B cell (primary cell): ENCODE measurements at regions not wholly inside any gene's neighbourhood (a gene's known extent, or its start where the extent isn't known, plus 50 kb on each side); places are given as distances from the start of the nearest gene placed in this dataset.

ENCODE experiments used
- EZH2 ChIP-seq: IDR thresholded peaks from 2 replicates; pipeline ENCODE4 v1.6.1; 2012; ENCODE audit warnings: borderline replicate concordance, low read depth, mild to moderate bottlenecking, moderate library complexity, low read length; ENCODE audit not compliant: insufficient read depth, poor library complexity, severe bottlenecking
- TF ChIP-seq, protein P1 (sequence below): fragments of 200-600 bp; IDR thresholded peaks from one replicate; pipeline ENCODE4 v1.8.0; 2022; ENCODE audit warnings: antibody characterized with exemption, mild to moderate bottlenecking

DNA sequence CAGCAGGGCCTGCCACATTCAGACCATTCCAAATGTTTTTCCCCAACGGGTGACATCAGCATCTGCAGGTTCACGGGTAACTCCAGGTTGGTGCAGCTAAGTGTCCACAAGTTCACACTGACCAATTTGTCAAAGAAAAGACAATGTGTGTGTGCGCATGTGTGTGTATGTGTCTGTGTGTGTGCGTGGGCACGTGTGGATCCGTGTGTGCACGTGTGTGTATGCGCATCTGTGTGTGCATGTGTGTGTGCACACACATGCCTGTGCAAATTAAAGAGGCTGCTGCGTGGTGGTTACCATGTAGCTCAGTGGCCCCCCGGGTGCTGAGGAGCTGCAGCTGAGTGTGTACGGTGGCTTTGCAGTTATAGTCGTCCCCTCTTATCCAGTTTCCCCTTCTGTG, 187.4 kb downstream of the TMEM18 start:
- TF ChIP-seq, protein P1, sequence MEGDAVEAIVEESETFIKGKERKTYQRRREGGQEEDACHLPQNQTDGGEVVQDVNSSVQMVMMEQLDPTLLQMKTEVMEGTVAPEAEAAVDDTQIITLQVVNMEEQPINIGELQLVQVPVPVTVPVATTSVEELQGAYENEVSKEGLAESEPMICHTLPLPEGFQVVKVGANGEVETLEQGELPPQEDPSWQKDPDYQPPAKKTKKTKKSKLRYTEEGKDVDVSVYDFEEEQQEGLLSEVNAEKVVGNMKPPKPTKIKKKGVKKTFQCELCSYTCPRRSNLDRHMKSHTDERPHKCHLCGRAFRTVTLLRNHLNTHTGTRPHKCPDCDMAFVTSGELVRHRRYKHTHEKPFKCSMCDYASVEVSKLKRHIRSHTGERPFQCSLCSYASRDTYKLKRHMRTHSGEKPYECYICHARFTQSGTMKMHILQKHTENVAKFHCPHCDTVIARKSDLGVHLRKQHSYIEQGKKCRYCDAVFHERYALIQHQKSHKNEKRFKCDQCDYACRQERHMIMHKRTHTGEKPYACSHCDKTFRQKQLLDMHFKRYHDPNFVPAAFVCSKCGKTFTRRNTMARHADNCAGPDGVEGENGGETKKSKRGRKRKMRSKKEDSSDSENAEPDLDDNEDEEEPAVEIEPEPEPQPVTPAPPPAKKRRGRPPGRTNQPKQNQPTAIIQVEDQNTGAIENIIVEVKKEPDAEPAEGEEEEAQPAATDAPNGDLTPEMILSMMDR: no peak
- TF ChIP-seq EZH2: no peak
